ENCODE measurements at regions not wholly inside any gene's neighbourhood (a gene's known extent, or its start where the extent isn't known, plus 50 kb on each side); places are given as distances from the start of the nearest gene placed in this dataset.

DNA sequence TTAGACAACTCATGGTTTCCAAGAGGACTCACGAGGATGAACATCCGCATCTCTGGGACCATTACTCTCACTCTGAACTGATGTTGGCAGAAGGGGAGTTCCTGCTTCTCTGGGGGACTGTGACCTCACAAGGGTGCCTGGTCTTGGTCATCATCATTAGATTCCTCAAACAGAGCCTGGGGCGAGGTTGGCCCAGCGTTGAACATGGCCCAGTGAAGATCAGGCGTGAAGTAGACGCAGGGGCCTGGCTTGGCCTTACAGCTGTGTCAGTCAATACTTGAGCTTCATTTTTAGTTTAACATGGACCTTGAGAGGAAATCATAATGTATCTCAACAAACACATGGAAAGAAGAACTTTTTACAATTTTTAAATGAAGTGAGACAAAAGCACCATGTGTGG, 617.1 kb downstream of the BRD1 start:
- Histone ChIP-seq H3K9ac (ENCODE audit: low read length) (no peak overlapping the region), H3K9me2 (replicated peaks; ENCODE audit: insufficient read depth, low read length) (no peaks in the 10 kb centered on the region), H2AFZ (ENCODE audit: low read length) (no peak overlapping the region), H3K9me3 (ENCODE audit: low read length) (no peaks in the 10 kb centered on the region), H3K4me3 (ENCODE audit: low read length) (no peak overlapping the region), H3K27me3 (ENCODE audit: low read length) (no peaks in the 10 kb centered on the region), H3K79me2 (ENCODE audit: low read length) (no peaks in the 10 kb centered on the region), H3K27ac (ENCODE audit: low read length) (no peak overlapping the region), H4K20me1 (ENCODE audit: insufficient read depth, low read depth, low read length) (no peaks in the 10 kb centered on the region), H3K36me3 (ENCODE audit: insufficient read depth, low read length) (no peaks in the 10 kb centered on the region), H3K4me1 (ENCODE audit: low read length) (no peaks in the 10 kb centered on the region), H3K4me2 (ENCODE audit: low read depth, low read length, poor library complexity, severe bottlenecking) (no peak overlapping the region)
- DNase-seq, result no peak

DNA sequence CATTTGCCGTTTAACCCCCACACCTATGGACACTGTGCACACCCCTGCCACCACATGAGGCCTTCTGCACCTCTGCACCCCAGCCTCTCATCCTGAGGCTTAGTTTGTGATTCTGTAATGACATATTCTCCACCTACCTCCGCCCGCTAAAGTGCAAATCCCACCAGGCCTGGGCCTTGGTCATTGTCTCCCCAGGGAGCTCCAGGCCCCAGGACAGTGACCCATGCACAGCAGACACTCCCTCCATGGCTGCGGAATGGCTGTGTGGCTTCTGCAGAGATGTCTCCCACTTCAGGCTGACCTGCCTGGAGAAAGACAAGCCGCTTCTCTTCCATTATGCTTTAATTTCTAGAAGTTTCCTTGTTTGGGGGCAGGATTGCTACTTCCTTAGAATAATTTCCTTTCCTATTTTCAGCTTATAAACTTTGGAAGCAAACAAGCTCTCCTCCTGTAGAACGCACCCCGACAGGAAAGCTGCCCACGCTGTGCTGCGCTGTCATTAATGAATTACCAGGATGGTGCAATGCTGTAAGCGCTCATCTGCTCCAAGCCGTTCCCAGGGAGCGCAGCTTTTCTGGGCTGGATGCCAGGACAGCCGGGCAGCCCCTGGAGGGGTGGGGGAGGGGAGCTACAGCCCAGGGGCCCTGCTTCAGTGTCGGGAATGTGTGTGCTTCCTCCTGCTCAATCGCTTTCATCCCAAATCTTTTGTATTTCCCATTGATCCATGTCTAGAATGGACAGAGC, 618.0 kb downstream of the BRD1 start:
- no peak for DNase-seq
- no peak overlapping the region for H3K9ac ChIP-seq (ENCODE audit: low read length)
- H3K27me3 ChIP-seq (ENCODE audit: low read length), result no peaks in the 10 kb centered on the region
- no peaks in the 10 kb centered on the region for H3K79me2 ChIP-seq (ENCODE audit: low read length)
- H3K9me2 ChIP-seq (replicated peaks; ENCODE audit: insufficient read depth, low read length), result no peaks in the 10 kb centered on the region
- no peak overlapping the region for H3K4me3 ChIP-seq (ENCODE audit: low read length)
- H3K27ac ChIP-seq (ENCODE audit: low read length), result no peak overlapping the region
- H3K9me3 ChIP-seq (ENCODE audit: low read length), result no peaks in the 10 kb centered on the region
- no peaks in the 10 kb centered on the region for H3K36me3 ChIP-seq (ENCODE audit: insufficient read depth, low read length)
- no peak overlapping the region for H2AFZ ChIP-seq (ENCODE audit: low read length)
- H4K20me1 ChIP-seq (ENCODE audit: insufficient read depth, low read depth, low read length), result no peaks in the 10 kb centered on the region
- H3K4me2 ChIP-seq (ENCODE audit: low read depth, low read length, poor library complexity, severe bottlenecking), result no peak overlapping the region
- no peaks in the 10 kb centered on the region for H3K4me1 ChIP-seq (ENCODE audit: low read length)

GRCh38 chr22:49208768-49209252, 618.9 kb downstream of the BRD1 start:
- Histone ChIP-seq H3K9me3 (ENCODE audit: low read length) (no peaks in the 10 kb centered on the region), H3K9me2 (replicated peaks; ENCODE audit: insufficient read depth, low read length) (no peaks in the 10 kb centered on the region), H3K4me3 (ENCODE audit: low read length) (no peak overlapping the region), H2AFZ (ENCODE audit: low read length) (no peak overlapping the region), H3K27me3 (ENCODE audit: low read length) (no peaks in the 10 kb centered on the region), H3K79me2 (ENCODE audit: low read length) (no peaks in the 10 kb centered on the region), H3K4me2 (ENCODE audit: low read depth, low read length, poor library complexity, severe bottlenecking) (no peak overlapping the region), H3K36me3 (ENCODE audit: insufficient read depth, low read length) (no peaks in the 10 kb centered on the region), H3K9ac (ENCODE audit: low read length) (no peak overlapping the region), H3K4me1 (ENCODE audit: low read length) (no peaks in the 10 kb centered on the region), H3K27ac (ENCODE audit: low read length) (no peak overlapping the region), H4K20me1 (ENCODE audit: insufficient read depth, low read depth, low read length) (no peaks in the 10 kb centered on the region)
- DNase-seq, result peak; percentile 71

DNA sequence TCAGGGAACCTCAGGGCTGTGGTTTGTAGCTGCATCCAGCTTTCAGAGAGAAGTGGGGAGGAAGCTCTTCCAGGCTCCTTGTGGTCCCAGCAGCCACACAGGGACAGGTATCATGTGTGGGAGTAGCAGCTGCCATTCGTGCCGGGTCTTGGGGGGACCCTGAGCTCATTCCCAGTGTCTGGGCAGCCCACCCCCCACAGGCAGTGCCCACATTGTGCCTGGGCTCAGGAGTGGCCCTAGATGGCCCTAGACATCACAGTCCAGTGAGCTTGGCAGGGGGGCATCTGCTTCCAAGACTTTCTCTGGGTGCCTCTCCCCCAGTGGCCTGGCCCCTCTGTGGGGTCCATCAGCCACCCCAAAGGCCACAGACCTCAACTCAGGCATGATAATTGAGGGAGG, 619.7 kb downstream of the BRD1 start:
- DNase-seq, result no peak
- no peaks in the 10 kb centered on the region for H3K9me2 ChIP-seq (replicated peaks; ENCODE audit: insufficient read depth, low read length)
- H3K79me2 ChIP-seq (ENCODE audit: low read length), result no peaks in the 10 kb centered on the region
- H3K4me3 ChIP-seq (ENCODE audit: low read length), result no peak overlapping the region
- no peaks in the 10 kb centered on the region for H3K36me3 ChIP-seq (ENCODE audit: insufficient read depth, low read length)
- no peaks in the 10 kb centered on the region for H3K4me1 ChIP-seq (ENCODE audit: low read length)
- no peaks in the 10 kb centered on the region for H4K20me1 ChIP-seq (ENCODE audit: insufficient read depth, low read depth, low read length)
- H3K9ac ChIP-seq (ENCODE audit: low read length), result no peak overlapping the region
- H3K4me2 ChIP-seq (ENCODE audit: low read depth, low read length, poor library complexity, severe bottlenecking), result no peak overlapping the region
- H3K9me3 ChIP-seq (ENCODE audit: low read length), result no peaks in the 10 kb centered on the region
- no peak overlapping the region for H2AFZ ChIP-seq (ENCODE audit: low read length)
- H3K27me3 ChIP-seq (ENCODE audit: low read length), result no peaks in the 10 kb centered on the region
- no peak overlapping the region for H3K27ac ChIP-seq (ENCODE audit: low read length)

DNA sequence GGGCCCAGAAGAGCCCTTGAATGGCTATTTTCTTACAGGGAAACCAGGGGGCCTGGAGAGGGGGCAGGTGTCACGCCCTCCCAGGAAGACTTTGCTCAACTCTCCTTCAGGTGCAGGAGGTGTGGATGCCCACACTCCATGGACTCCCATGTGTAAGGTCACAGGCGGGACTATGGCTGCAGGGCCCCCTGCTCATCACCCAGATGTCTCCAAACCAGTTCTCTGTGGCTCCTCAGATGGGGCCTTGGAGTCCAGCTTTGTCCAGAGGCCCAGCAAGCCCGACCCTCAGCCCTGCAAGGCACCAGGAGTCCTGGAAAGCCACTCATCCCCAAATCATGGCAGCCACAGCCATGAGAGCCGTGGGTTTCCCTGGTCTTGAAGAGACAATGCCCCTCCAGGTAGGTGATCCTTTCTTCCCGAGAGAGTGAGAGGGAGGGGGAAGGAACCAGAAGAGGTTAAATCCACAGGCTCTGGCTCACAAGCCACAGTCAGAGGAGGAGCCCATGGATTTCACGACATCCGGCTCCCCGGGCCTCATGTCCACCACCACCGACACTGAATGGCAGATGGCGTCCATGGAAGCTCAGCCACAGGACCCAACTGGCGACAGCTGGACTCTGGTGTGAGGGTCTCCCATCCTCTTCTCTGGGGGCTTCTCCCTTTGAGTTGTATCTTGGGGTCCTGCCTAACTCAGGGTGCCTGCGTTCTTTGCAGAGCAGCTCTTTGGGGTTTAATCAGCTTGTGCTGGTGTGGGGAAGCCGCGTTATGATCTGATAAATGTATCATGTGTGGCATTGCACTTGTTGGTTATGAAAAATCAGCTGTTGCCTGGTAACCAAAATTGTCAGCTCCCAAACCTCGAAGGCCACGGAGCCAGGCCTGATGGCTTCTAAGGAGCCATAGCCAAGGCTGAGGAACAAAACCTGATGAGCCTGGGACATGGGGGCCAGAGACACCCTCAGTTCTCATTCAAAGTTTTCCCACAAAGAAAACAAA, 620.4 kb downstream of the BRD1 start:
- Histone ChIP-seq H3K9me2 (replicated peaks; ENCODE audit: insufficient read depth, low read length) (no peaks in the 10 kb centered on the region), H3K79me2 (ENCODE audit: low read length) (no peaks in the 10 kb centered on the region), H3K9ac (ENCODE audit: low read length) (no peak overlapping the region), H3K4me3 (ENCODE audit: low read length) (no peak overlapping the region), H3K36me3 (ENCODE audit: insufficient read depth, low read length) (no peaks in the 10 kb centered on the region), H4K20me1 (ENCODE audit: insufficient read depth, low read depth, low read length) (no peaks in the 10 kb centered on the region), H3K27me3 (ENCODE audit: low read length) (no peaks in the 10 kb centered on the region), H2AFZ (ENCODE audit: low read length) (no peak overlapping the region), H3K4me2 (ENCODE audit: low read depth, low read length, poor library complexity, severe bottlenecking) (no peak overlapping the region), H3K9me3 (ENCODE audit: low read length) (no peaks in the 10 kb centered on the region), H3K4me1 (ENCODE audit: low read length) (no peaks in the 10 kb centered on the region), H3K27ac (ENCODE audit: low read length) (no peak overlapping the region)
- DNase-seq, result no peak

DNA sequence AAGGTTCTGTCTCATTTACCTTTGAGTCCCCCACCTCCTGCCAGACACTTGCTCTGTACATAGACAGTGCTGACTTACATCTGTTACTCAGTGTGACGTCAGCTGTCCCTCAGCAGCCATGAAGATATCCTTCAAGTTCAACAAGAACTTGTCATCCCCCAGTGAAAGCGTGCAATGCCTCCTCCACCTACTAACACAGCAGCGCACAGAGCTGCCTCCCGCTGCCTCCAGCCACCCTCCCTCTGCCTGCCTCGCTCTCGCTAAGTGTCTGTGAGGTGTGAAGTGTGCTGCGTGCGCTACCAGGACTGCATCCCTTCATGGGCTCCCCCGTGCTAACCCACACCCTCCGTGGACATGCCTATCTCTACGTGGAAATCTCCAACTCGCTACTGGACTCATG, 621.4 kb downstream of the BRD1 start:
- Histone ChIP-seq H3K4me1 (ENCODE audit: low read length) (no peaks in the 10 kb centered on the region), H3K36me3 (ENCODE audit: insufficient read depth, low read length) (no peaks in the 10 kb centered on the region), H3K27me3 (ENCODE audit: low read length) (no peaks in the 10 kb centered on the region), H3K4me2 (ENCODE audit: low read depth, low read length, poor library complexity, severe bottlenecking) (no peak overlapping the region), H3K4me3 (ENCODE audit: low read length) (no peak overlapping the region), H3K27ac (ENCODE audit: low read length) (no peak overlapping the region), H3K9me2 (replicated peaks; ENCODE audit: insufficient read depth, low read length) (no peaks in the 10 kb centered on the region), H3K9ac (ENCODE audit: low read length) (no peak overlapping the region), H2AFZ (ENCODE audit: low read length) (no peak overlapping the region), H3K79me2 (ENCODE audit: low read length) (no peaks in the 10 kb centered on the region), H4K20me1 (ENCODE audit: insufficient read depth, low read depth, low read length) (no peaks in the 10 kb centered on the region), H3K9me3 (ENCODE audit: low read length) (no peaks in the 10 kb centered on the region)
- no peak for DNase-seq

- no peaks in the 10 kb centered on the region for H3K36me3 ChIP-seq (ENCODE audit: insufficient read depth, low read length)
- H2AFZ ChIP-seq (ENCODE audit: low read length), result no peak overlapping the region
- H3K79me2 ChIP-seq (ENCODE audit: low read length), result no peaks in the 10 kb centered on the region
- no peaks in the 10 kb centered on the region for H3K9me3 ChIP-seq (ENCODE audit: low read length)
- no peaks in the 10 kb centered on the region for H3K27me3 ChIP-seq (ENCODE audit: low read length)
- H4K20me1 ChIP-seq (ENCODE audit: insufficient read depth, low read depth, low read length), result no peaks in the 10 kb centered on the region
- no peak overlapping the region for H3K4me3 ChIP-seq (ENCODE audit: low read length)
- no peak for DNase-seq
- H3K27ac ChIP-seq (ENCODE audit: low read length), result no peak overlapping the region
- no peak overlapping the region for H3K4me2 ChIP-seq (ENCODE audit: low read depth, low read length, poor library complexity, severe bottlenecking)
- no peaks in the 10 kb centered on the region for H3K4me1 ChIP-seq (ENCODE audit: low read length)
- H3K9me2 ChIP-seq (replicated peaks; ENCODE audit: insufficient read depth, low read length), result no peaks in the 10 kb centered on the region
- no peak overlapping the region for H3K9ac ChIP-seq (ENCODE audit: low read length)
Measured at GRCh38 chr22:49205483-49205800, 622.2 kb downstream of the BRD1 start.

All from Karpas-422 (cell line).